ENCODE measurements at regions not wholly inside any gene's neighbourhood (a gene's known extent, or its start where the extent isn't known, plus 50 kb on each side); places are given as distances from the start of the nearest gene placed in this dataset.

DNA sequence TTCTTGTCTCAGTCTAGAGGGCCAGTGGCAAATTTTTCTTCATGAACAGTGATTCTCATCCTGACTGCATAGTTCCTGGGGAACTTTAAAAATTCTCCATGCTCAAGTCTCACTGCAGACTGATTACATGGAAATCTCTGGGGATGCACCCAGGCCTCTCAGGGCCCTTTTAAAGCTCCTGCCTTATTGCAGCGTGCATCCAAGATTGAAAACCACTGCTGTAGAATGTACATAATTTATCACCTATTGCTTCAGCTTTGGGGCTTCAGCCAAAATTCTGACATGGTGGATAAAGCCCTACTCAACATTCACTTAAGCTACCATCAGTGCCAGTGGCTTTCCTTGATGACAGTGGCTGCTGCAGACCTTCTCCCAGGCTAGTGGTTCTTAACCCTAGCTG is 143.8 kb downstream of the BTBD3 start:
- H3K4me3 Mint-ChIP-seq = no peak overlapping the region
- DNase-seq = no peak
- Histone ChIP-seq H3K36me3 (ENCODE audit: control insufficient read depth, insufficient read depth, low read length) (no peaks in the 10 kb centered on the region), H3K4me1 (ENCODE audit: control insufficient read depth, insufficient read depth, low read length, poor library complexity, severe bottlenecking) (no peaks in the 10 kb centered on the region), H3K27ac (ENCODE audit: insufficient read depth, low read length, poor library complexity, severe bottlenecking) (no peak overlapping the region), H3K9me3 (ENCODE audit: control insufficient read depth in 2 of 2, low read length in 2 of 2) (peaks cover 3 to 12% of the 10 kb centered on the region in 2 experiments), H3K4me3 (ENCODE audit: low read depth, low read length) (no peak overlapping the region), H3K27me3 (ENCODE audit: control insufficient read depth, insufficient read depth, low read length) (no peaks in the 10 kb centered on the region)
- no peaks in the 10 kb centered on the region for H3K4me1 Mint-ChIP-seq
- H3K27ac Mint-ChIP-seq = no peak overlapping the region
- H3K36me3 Mint-ChIP-seq = no peaks in the 10 kb centered on the region
- no peaks in the 10 kb centered on the region for H3K27me3 Mint-ChIP-seq
- no peak for ATAC-seq (ENCODE audit: low read depth in 2 of 2)
- H3K9me3 Mint-ChIP-seq = peaks cover 0 to 15% (median 6%) of the 10 kb centered on the region in 7 donors

- Mint-ChIP-seq H3K36me3 (no peaks in the 10 kb centered on the region), H3K27ac (no peak overlapping the region), H3K9me3 (peaks cover 0 to 15% (median 6%) of the 10 kb centered on the region in 7 donors), H3K4me1 (no peaks in the 10 kb centered on the region), H3K4me3 (peak overlapping the region in 1 of 4 donors; percentile 43), H3K27me3 (no peaks in the 10 kb centered on the region)
- Histone ChIP-seq H3K27me3 (ENCODE audit: control insufficient read depth, insufficient read depth, low read length) (no peaks in the 10 kb centered on the region), H3K9me3 (ENCODE audit: control insufficient read depth in 2 of 2, low read length in 2 of 2) (peaks cover 3 to 13% of the 10 kb centered on the region in 2 experiments), H3K4me3 (ENCODE audit: low read depth, low read length) (no peak overlapping the region), H3K36me3 (ENCODE audit: control insufficient read depth, insufficient read depth, low read length) (no peaks in the 10 kb centered on the region), H3K27ac (ENCODE audit: insufficient read depth, low read length, poor library complexity, severe bottlenecking) (no peak overlapping the region), H3K4me1 (ENCODE audit: control insufficient read depth, insufficient read depth, low read length, poor library complexity, severe bottlenecking) (no peaks in the 10 kb centered on the region)
- no peak for ATAC-seq (ENCODE audit: low read depth in 2 of 2)
- DNase-seq = no peak
Measured at GRCh38 chr20:12063106-12063684, 145.5 kb downstream of the BTBD3 start.

DNA sequence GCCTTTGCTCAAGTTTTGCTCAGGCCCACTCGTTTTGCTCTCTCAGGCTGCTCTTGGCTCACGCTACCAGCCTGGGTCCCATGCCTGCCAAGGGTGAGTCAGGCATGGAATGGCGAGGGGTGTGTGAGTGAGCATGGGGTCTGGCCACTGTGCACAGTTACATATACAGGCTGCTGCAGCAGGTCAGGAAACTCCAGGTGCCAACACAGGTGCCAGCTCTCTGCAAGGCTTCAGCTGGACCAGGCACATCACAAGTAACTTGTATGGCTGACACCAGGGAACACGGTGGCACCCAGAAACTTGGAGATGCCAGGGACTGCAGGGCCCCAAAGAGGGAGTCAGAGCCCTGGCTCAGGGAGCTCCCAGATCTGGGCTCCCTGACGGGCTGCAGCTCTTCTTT is 146.8 kb downstream of the BTBD3 start:
- Mint-ChIP-seq H3K36me3 (no peaks in the 10 kb centered on the region), H3K9me3 (peaks cover 0 to 6% (median 4%) of the 10 kb centered on the region in 7 donors), H3K27ac (no peak overlapping the region), H3K4me3 (no peak overlapping the region), H3K4me1 (no peaks in the 10 kb centered on the region), H3K27me3 (no peaks in the 10 kb centered on the region)
- H3K27me3 ChIP-seq (ENCODE audit: control insufficient read depth, insufficient read depth, low read length) = no peaks in the 10 kb centered on the region
- H3K9me3 ChIP-seq (ENCODE audit: control insufficient read depth in 2 of 2, low read length in 2 of 2) = peaks cover 3 to 13% of the 10 kb centered on the region in 2 experiments
- DNase-seq (no peak), ATAC-seq (ENCODE audit: low read depth in 2 of 2) (no peak)
- H3K27ac ChIP-seq (ENCODE audit: insufficient read depth, low read length, poor library complexity, severe bottlenecking) = no peak overlapping the region
- no peaks in the 10 kb centered on the region for H3K36me3 ChIP-seq (ENCODE audit: control insufficient read depth, insufficient read depth, low read length)
- no peaks in the 10 kb centered on the region for H3K4me1 ChIP-seq (ENCODE audit: control insufficient read depth, insufficient read depth, low read length, poor library complexity, severe bottlenecking)
- H3K4me3 ChIP-seq (ENCODE audit: low read depth, low read length) = no peak overlapping the region

DNA sequence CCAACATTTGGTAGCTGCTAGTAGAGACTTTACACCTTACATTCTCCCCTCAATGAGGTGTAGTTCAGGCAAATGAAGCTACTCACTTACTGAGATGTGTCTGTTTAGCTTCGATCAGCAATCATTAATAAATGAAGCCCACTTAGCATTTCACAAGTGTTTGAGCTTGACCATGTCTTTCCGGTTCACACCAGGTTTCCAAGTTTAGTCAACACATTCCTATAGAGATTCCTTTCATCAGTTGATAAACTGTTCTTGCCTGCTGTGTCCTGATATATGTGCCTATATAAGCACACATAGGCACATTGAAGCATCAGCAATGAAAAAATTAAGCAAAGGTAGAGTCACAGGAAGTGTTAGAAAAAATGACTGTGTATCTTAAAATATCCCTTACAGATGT is 150.0 kb downstream of the BTBD3 start:
- no peak overlapping the region for H3K27ac ChIP-seq (ENCODE audit: insufficient read depth, low read length, poor library complexity, severe bottlenecking)
- H3K4me1 ChIP-seq (ENCODE audit: control insufficient read depth, insufficient read depth, low read length, poor library complexity, severe bottlenecking) = no peaks in the 10 kb centered on the region
- no peaks in the 10 kb centered on the region for H3K4me1 Mint-ChIP-seq
- H3K27me3 Mint-ChIP-seq = no peaks in the 10 kb centered on the region
- no peak overlapping the region for H3K4me3 Mint-ChIP-seq
- H3K27ac Mint-ChIP-seq = no peak overlapping the region
- H3K36me3 ChIP-seq (ENCODE audit: control insufficient read depth, insufficient read depth, low read length) = no peaks in the 10 kb centered on the region
- H3K27me3 ChIP-seq (ENCODE audit: control insufficient read depth, insufficient read depth, low read length) = no peaks in the 10 kb centered on the region
- no peak for DNase-seq
- ATAC-seq (ENCODE audit: low read depth in 2 of 2) = no peak
- H3K9me3 ChIP-seq (ENCODE audit: control insufficient read depth in 2 of 2, low read length in 2 of 2) = peaks cover 0 to 13% of the 10 kb centered on the region in 2 experiments
- H3K36me3 Mint-ChIP-seq = no peaks in the 10 kb centered on the region
- H3K4me3 ChIP-seq (ENCODE audit: low read depth, low read length) = no peak overlapping the region
- H3K9me3 Mint-ChIP-seq = peaks cover 0 to 4% (median 2%) of the 10 kb centered on the region in 7 donors

- no peaks in the 10 kb centered on the region for H3K4me1 Mint-ChIP-seq
- no peak overlapping the region for H3K4me3 ChIP-seq (ENCODE audit: low read depth, low read length)
Measured at GRCh38 chr20:12068121-12068520, 150.4 kb downstream of the BTBD3 start.

DNA sequence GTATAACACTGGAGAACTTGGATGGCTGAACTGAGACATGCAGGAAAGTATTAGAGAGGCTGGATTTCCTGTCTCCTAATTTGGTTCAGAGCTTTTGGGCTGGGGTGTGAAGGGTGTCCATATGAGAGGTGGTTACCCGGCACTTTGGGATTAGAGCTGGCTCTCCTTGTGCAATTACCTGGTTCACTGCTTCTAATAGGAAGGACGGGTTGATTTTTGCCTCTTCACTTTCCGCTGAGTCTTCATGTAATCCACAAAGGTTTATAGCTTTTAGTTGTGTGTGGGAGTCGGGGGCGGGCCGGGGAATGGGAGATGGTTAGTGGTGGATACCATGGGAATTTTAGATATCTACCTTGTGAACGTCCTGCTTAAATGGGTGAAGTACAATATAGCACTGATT is 151.5 kb downstream of the BTBD3 start:
- Histone ChIP-seq H3K27ac (ENCODE audit: insufficient read depth, low read length, poor library complexity, severe bottlenecking) (no peak overlapping the region), H3K4me1 (ENCODE audit: control insufficient read depth, insufficient read depth, low read length, poor library complexity, severe bottlenecking) (no peaks in the 10 kb centered on the region), H3K9me3 (ENCODE audit: control insufficient read depth in 2 of 2, low read length in 2 of 2) (peaks cover 0 to 7% of the 10 kb centered on the region in 2 experiments), H3K27me3 (ENCODE audit: control insufficient read depth, insufficient read depth, low read length) (no peaks in the 10 kb centered on the region), H3K36me3 (ENCODE audit: control insufficient read depth, insufficient read depth, low read length) (no peaks in the 10 kb centered on the region), H3K4me3 (ENCODE audit: low read depth, low read length) (no peak overlapping the region)
- H3K9me3 Mint-ChIP-seq = peaks cover 0 to 7% (median 2%) of the 10 kb centered on the region in 7 donors
- H3K36me3 Mint-ChIP-seq = no peaks in the 10 kb centered on the region
- H3K4me1 Mint-ChIP-seq = no peaks in the 10 kb centered on the region
- ATAC-seq (ENCODE audit: low read depth in 2 of 2) = no peak
- no peaks in the 10 kb centered on the region for H3K27me3 Mint-ChIP-seq
- no peak for DNase-seq
- H3K4me3 Mint-ChIP-seq = no peak overlapping the region
- H3K27ac Mint-ChIP-seq = no peak overlapping the region

More at GRCh38 chr20:12068121-12068520, 150.4 kb downstream of the BTBD3 start:
- peaks cover 0 to 13% of the 10 kb centered on the region in 2 experiments for H3K9me3 ChIP-seq (ENCODE audit: control insufficient read depth in 2 of 2, low read length in 2 of 2)
- H3K36me3 Mint-ChIP-seq = no peaks in the 10 kb centered on the region
- DNase-seq = no peak
- H3K9me3 Mint-ChIP-seq = peaks cover 0 to 7% (median 2%) of the 10 kb centered on the region in 7 donors
- ATAC-seq (ENCODE audit: low read depth in 2 of 2) = no peak
- H3K27ac Mint-ChIP-seq = no peak overlapping the region
- H3K27me3 Mint-ChIP-seq = no peaks in the 10 kb centered on the region
- no peak overlapping the region for H3K4me3 Mint-ChIP-seq
- no peaks in the 10 kb centered on the region for H3K36me3 ChIP-seq (ENCODE audit: control insufficient read depth, insufficient read depth, low read length)
- no peak overlapping the region for H3K27ac ChIP-seq (ENCODE audit: insufficient read depth, low read length, poor library complexity, severe bottlenecking)
- H3K4me1 ChIP-seq (ENCODE audit: control insufficient read depth, insufficient read depth, low read length, poor library complexity, severe bottlenecking) = no peaks in the 10 kb centered on the region
- no peaks in the 10 kb centered on the region for H3K27me3 ChIP-seq (ENCODE audit: control insufficient read depth, insufficient read depth, low read length)

DNA sequence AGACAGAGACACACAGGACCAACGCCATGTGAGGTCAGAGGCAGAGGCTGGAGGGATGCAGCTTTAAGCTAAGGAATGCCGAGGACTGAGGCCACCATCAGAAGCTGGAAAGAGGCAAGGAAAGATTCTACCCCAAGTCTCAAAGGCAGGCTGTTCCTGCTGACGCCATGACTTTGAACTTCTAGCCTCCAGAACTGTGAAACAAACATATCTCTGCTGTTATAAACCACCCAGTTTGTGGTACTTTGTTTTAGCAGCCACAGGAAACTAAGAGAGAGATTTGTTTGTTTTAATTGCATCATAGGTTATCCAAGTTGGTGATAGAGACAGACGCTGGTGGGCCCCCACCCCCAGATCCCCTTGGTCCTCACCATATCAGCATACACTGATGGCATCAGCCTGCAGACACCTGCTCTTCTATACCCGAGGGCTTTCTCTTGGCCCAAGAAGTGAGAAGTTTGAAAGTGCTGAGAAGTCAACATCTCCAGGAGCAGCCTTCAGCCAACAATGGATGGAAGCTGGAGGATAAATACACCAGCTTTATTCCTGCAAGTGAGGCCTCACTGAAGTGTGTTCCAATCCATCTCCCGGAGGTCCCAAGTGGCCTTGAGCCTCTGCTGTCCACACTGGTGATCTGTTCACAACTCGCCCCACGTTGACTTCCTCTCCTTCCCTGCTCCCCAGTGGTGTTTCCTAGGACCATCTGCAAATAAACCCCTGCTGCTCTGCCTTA is 154.7 kb downstream of the BTBD3 start:
- no peaks in the 10 kb centered on the region for H3K27me3 Mint-ChIP-seq
- H3K27ac Mint-ChIP-seq = no peak overlapping the region
- no peak for ATAC-seq (ENCODE audit: low read depth in 2 of 2)
- no peaks in the 10 kb centered on the region for H3K4me1 Mint-ChIP-seq
- H3K4me3 Mint-ChIP-seq = no peak overlapping the region
- H3K27me3 ChIP-seq (ENCODE audit: control insufficient read depth, insufficient read depth, low read length) = no peaks in the 10 kb centered on the region
- DNase-seq = no peak
- no peaks in the 10 kb centered on the region for H3K36me3 ChIP-seq (ENCODE audit: control insufficient read depth, insufficient read depth, low read length)
- peaks cover 0 to 12% (median 4%) of the 10 kb centered on the region in 7 donors for H3K9me3 Mint-ChIP-seq
- no peak overlapping the region for H3K27ac ChIP-seq (ENCODE audit: insufficient read depth, low read length, poor library complexity, severe bottlenecking)
- peaks cover 0 to 3% of the 10 kb centered on the region in 2 experiments for H3K9me3 ChIP-seq (ENCODE audit: control insufficient read depth in 2 of 2, low read length in 2 of 2)
- H3K4me3 ChIP-seq (ENCODE audit: low read depth, low read length) = no peak overlapping the region
- H3K4me1 ChIP-seq (ENCODE audit: control insufficient read depth, insufficient read depth, low read length, poor library complexity, severe bottlenecking) = no peaks in the 10 kb centered on the region
- no peaks in the 10 kb centered on the region for H3K36me3 Mint-ChIP-seq

- Mint-ChIP-seq H3K27me3 (no peaks in the 10 kb centered on the region), H3K4me1 (no peaks in the 10 kb centered on the region), H3K27ac (no peak overlapping the region), H3K4me3 (no peak overlapping the region), H3K9me3 (peaks cover 0 to 12% (median 4%) of the 10 kb centered on the region in 7 donors), H3K36me3 (no peaks in the 10 kb centered on the region)
- Histone ChIP-seq H3K4me3 (ENCODE audit: low read depth, low read length) (no peak overlapping the region), H3K27ac (ENCODE audit: insufficient read depth, low read length, poor library complexity, severe bottlenecking) (no peak overlapping the region), H3K9me3 (ENCODE audit: control insufficient read depth in 2 of 2, low read length in 2 of 2) (peaks cover 0 to 3% of the 10 kb centered on the region in 2 experiments), H3K27me3 (ENCODE audit: control insufficient read depth, insufficient read depth, low read length) (no peaks in the 10 kb centered on the region), H3K4me1 (ENCODE audit: control insufficient read depth, insufficient read depth, low read length, poor library complexity, severe bottlenecking) (no peaks in the 10 kb centered on the region), H3K36me3 (ENCODE audit: control insufficient read depth, insufficient read depth, low read length) (no peaks in the 10 kb centered on the region)
- ATAC-seq (ENCODE audit: low read depth in 2 of 2) (no peak), DNase-seq (no peak)
Measured at GRCh38 chr20:12072954-12073264, 155.2 kb downstream of the BTBD3 start.
